Left colon (tissue), 2 donors: ENCODE measurements at regions not wholly inside any gene's neighbourhood (a gene's known extent, or its start where the extent isn't known, plus 50 kb on each side); places are given as distances from the start of the nearest gene placed in this dataset.

Experiments
- ATAC-seq: fragments of 200-7000 bp; cut with Tn5 transposase; one replicate; pipeline ENCODE4 v1.9.1; 2020; ENCODE audit warnings: mild to moderate bottlenecking, moderate library complexity
- DNase-seq, 2 donors: peaks; one replicate each; pipeline ENCODE4 v3.0.0-alpha.2; 2020
- intact Hi-C, 2 donors: fragments of 100-400 bp; cut with DNase I in 1 of 2; cut with micrococcal nuclease in 1 of 2; formaldehyde crosslinking; loops; one replicate each; pipeline versions ENCODE4 v1.11.2 to v1.14.0; 2022; cut with DNase I, micrococcal nuclease
- donor health status: DM: no; HTN: no; CAD: no.
- donor health status: DM: yes; HTN: yes; CAD: no.

DNA sequence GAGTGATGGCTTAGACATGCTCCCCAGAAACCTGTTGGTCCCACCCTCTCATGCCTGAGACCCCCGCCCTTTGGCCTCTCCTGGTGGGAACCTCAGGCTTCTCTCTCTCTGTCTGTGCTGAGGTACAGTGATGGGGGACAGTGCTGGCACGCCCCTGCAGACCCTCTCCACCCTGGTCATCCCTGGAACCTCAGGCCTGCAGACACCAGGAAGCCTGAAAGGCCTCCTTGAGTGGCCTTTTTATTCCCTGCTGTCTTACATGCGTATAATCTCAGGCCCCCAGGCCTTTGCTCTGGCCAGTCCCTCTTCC lies 78.5 kb upstream of the MAFB start:
- intact Hi-C loops, result no loop called here
- DNase-seq (no peak), ATAC-seq (no peak)

DNA sequence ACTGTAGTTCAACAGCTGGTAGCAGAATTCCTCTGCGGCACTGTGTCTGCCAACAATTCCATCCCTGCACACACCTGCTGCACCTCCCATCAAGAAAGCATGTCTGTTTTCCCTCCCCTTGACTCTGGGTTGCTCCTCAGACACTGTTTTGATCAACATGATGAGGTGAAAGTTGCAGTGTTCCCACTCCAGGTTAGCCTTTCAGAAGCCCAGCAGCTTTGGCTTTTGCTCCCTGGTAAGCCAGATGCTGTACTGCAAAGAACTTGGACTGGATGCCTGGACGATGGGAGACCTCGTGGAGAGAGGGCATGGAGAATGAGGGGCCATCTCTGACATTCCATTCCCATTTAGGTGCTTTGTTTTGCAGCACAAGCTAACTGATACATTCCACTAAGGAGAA lies 79.1 kb upstream of the MAFB start:
- intact Hi-C loops, result no loop called here
- no peak for DNase-seq
- no peak for ATAC-seq

DNA sequence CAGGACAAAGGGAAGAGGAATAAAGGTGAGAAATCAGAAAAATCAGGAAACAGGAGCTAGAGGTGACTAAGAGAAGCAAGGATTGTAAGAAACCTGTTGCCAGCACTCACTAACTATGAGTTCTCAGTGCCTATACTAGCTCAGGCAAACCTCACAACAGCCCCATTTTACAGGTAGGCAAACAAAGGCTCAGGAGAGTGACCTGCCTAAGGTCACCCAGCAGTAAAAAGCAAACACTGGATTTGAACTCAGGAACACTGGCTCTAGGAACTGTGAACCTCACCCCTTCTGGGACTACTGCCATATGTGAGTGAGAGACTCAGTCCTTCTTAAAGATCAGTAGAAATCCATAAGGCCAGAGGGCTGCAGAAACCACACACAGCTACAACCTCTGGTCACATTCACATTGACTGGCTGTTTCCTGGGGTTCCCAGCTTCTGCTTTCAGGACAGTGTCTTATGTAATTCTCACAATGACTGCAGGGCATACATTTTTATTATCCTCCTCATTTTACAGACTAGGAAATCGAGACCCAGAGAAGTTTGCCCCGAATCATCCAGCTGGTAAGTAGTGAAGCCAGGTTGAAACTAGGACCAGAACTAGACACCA lies 80.7 kb upstream of the MAFB start:
- no peak for DNase-seq
- no peak for ATAC-seq
- intact Hi-C loops, result no loop called here

DNA sequence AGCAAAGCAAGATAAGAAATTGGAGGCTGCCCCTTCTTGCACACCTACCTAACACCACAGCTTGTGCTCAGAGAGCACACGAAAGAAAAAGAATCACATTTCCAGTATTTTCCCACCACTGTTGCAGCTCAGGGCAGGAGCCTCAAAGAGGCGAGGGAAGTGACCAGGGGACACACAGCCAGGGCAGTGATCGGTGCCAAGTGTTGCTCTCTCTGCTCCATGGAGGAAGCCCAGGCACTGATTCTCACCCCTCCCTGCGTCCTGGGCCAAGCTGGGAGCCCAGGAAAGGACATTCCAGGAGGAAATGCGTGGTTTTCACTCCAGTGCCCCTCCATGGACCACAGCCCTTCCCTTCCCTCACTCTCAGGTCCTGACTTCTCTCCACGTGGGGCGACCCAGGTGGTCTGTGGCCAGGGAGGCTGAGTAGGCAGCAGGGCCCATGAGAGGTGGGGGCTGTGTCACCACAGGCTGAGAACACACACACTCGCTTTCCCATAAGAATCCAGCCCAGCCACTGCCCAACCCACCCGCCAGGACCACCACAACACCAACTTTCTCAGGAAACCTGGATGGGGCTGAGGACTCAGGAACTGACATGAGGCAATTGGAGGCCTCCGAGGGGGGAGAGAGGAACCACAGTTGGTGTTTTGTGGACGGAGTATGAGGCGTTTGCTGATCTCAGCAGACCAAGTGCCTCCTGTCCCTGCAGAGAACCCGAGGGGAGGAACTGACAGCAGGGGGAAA lies 81.7 kb upstream of the MAFB start:
- peak; percentile 10 to 44 for DNase-seq
- no peak for ATAC-seq
- intact Hi-C loops, result no loop called here

DNA sequence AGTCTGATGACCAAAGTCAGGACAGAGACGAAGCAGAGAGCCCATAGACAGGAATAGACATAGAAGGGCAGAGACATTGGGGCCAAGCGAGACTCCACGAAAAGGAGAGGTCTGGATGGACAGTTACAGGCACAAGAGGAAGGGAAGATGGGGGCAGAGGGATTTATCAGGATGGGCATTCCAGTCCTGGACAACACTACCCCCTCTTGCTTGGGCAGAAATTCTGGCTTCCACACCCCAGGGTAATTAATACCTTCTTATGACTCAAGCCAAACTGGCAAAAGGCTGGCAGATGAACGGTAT lies 82.2 kb upstream of the MAFB start:
- ATAC-seq (no peak), DNase-seq (no peak)
- intact Hi-C loops, result no loop called here

DNA sequence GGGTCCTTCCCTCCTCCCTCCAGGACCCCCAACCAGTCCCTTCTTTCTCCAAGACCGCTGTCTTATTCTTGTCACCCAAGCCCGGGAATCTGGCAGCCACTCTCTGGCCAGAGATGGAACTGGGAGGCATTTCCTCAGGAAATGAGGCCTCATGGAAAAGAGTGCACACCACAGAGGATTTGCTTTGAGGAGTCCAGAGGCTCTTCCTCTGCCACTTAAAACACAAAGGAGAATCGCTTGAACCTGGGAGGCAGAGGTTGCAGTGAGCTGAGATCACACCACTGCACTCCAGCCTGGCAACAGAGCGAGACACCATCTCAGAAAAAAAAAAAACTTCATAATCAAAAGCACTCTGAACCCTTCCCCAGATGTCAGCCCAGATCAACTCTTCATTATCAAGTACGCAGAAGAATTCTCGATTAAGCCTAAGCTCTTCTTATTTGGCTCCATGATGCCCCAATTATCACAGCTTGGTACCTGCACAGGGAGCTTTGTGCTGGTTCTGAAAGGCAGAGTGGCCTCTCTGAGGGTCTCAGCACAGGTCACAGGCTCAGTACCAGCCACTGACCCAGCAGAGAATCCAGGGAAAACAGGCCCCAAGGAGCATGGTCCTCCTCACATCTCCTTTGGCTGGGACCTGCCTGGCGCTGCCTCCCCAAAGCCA lies 82.9 kb upstream of the MAFB start:
- DNase-seq, result no peak
- ATAC-seq, result no peak
- intact Hi-C loops, result no loop called here

DNA sequence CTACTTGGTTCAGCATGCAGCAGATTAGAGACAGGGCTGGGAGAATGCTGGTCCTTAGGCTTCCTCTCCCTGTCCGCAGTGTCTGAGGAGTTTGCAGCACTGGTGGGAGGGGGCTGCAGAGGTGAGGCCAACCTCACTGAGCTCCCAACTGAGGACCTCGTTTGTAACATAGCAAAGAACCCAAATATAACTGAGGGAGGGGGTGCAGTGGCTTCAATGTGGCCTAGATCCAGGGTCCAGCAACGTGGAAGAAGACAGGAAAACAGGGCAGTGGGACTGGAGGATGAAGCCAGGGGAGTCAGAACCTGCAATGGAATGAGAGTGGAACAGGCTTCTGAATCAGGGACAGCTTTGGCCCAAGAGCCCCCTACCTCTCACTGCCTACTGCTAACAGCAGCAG lies 84.3 kb upstream of the MAFB start:
- intact Hi-C loops, result no loop called here
- DNase-seq, result no peak

DNA sequence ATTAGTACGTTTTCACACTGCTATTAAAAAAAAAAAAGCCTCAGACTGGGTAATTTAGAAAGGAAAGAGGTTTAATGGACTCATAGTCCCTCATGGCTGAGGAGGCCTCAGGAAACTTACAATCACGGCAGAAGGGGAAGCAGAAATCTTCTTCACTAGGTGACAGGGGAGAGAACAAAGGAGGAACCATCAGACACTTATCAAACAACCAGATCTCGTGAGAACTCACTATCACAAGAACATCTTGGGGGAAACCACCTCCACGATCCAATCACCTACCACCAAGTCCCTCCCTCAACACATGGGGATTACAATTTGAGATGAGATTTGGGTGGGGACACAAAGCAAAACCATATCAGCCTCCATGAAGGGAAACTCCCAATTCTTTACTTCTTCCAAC lies 85.2 kb upstream of the MAFB start:
- no peak for ATAC-seq
- intact Hi-C loops, result no loop called here

More for the DNA sequence above, 84.3 kb upstream of the MAFB start:
- no peak for ATAC-seq

DNA sequence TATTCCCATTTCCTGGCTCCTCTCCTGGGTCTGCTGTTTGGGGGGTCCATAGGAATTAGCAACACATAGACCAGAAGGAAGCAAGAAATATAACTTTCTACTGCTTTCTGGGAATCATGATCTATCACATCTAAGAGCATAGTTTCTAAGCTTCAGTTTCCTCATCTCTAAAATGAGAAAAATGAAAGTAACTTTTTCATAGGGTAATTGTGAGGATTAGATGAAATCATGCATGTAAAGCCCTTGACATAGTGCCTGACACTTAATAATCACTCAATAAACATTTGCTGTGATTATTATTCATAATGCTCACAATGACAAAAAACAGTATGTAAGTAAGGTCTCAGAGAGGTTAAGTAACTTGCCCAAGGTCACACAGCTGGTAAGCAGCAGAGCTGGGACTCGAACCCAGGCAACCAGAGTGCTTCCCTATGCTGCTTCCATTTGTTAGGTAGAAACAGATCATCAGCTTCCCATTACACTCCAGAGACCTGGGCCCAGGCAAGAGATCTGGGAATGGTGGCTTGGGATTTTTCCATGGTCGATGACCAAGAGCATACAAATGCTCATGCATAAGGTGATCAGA lies 86.6 kb upstream of the MAFB start:
- intact Hi-C loops, result no loop called here
- DNase-seq (no peak), ATAC-seq (no peak)

More for the DNA sequence above, 85.2 kb upstream of the MAFB start:
- no peak for DNase-seq

DNA sequence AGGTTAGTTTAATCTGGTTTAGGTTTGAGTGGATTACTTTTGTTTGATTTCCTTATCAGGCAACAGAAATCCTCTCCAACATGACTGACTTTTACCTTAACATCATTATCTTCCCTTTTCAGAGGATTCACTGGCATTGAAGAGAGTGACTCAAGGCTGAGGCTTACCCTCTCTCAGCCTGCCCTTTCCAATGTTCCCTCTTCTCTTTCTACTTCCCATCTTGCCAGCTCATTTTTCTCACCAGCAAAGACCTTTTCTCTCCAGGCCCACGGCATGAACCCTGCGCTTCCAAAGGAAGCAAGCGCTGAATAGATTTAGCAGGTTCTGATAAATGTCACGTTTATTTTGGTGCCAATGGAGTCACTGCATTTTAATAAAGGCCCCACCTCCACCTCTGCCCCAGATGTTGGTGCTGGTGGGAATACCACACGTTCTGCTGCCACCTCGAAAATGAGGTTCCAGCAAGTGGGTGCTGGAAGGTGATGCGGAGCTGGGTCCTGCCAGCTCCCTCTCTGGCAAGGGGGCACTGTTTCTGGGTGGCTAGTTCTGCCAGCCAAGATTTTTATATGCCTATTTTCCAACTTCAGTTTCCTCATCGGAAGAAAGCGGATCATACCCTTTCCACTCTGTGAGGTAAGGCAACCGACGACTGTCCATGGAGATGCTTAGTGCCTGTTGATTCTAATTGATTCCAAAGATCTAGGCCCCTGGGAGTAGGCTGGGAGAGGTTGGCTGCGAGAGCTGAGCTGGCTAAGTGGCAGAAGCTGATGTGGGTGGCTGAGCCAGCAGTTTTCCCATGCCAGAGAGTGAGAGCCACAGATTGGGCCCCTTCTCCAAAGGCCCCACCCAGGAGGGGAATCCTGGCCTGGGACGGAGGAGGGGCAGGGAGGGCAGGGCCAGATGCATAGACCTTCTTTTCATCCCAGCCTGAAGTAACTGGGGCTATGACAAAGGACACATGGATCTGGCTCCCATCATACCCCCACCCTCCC lies 87.7 kb upstream of the MAFB start:
- DNase-seq (no peak), ATAC-seq (no peak)
- intact Hi-C loops, result no loop called here

DNA sequence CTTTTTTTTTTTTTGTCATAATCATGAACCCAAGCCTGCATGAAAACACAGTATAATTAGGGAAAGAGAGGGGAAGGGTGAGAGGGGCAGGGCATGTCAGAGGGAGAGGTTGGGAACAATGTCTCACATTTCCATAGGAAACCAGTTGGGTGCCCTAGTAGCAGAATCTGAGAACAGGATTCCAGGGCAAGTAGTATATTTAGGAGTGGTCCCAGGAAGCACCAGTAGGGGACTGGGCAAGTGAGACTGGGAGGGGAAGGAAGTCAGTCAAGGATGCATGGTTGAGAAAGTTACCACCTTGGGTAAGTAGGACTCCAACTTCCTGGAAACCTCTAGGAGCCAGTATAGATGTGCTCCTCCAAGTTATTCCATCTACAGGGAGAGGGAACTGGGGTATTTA lies 88.6 kb upstream of the MAFB start:
- intact Hi-C loops, result no loop called here
- ATAC-seq (no peak), DNase-seq (no peak)

DNA sequence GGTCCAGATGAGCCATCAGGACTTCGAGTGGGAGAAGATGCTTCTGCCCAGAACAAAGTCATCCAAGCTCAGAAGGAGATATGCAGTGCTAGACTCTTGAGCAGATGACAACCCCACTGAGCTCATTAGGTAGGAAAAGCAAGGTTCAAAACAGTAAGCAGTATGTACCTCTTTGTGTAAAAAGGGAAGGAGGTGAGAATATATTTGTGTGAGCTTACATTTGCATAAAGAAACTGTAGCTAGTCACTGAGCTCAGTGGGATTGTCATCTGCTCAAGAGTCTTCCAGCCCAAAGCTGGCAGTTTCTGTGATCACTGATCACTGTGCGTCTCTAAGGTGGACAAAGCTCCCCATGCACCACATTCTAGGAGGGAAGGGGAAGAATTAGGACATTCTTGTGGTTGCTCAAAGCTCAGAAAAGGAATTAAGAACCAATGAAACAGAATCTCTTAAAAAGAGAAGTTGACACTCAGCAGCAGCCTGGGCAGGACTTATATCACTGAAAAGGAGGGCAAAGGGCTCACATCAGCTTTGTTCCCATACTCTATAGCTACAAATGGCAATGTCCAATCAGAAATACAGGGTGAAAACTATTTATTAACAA lies 90.0 kb upstream of the MAFB start:
- DNase-seq (no peak), ATAC-seq (no peak)
- intact Hi-C loops, result no loop called here

DNA sequence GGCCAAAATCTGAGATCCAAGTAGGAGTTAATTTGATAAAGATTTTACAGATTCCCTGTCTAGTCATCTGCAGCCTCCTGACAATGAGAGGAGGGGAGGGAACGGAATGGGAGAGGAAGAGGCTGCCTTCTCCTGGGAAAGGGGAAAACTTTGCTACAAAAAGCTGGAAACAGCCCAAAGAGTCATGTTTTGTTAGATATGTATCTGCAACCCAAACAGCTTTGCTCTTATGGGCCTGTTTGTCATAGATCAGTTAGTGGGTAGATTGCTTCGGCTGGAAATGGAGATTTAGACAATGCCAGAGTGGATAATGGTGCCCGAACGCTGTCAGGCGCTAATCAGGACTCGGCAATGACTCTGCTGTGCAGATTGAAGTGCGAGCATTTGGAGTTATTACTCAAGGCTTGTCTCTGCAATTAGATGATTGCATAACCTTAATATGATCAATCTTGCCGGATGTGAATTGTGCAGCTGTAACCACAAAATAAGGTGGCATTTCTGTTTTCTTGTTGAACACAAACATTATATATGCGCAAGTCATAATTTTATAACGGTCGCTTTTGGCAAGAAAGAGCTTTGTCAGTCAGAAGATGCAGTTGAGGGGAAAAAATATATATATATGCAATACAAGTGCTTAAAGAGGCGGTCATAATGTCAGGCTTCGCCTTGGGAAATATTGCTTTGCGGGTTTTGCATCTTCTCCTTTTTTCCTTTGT lies 92.4 kb upstream of the MAFB start:
- intact Hi-C loops, result no loop called here
- DNase-seq (no peak), ATAC-seq (no peak)

DNA sequence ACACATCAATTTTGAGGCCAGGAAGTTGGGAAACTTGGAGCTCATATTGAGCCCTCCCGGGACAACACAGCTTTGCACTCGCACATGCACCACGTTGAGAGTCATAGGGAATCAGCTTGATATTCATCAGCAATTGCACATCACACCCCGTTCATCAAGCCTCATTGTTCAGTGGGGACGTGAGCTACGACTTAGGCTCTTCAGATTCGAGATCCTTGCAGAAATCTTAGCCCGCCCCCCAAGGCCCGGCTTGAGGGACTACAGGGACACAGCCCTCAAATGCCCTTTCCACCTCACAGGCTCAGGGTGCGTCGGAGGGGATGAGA lies 93.0 kb upstream of the MAFB start:
- DNase-seq (no peak), ATAC-seq (no peak)
- intact Hi-C loops, result no loop called here

DNA sequence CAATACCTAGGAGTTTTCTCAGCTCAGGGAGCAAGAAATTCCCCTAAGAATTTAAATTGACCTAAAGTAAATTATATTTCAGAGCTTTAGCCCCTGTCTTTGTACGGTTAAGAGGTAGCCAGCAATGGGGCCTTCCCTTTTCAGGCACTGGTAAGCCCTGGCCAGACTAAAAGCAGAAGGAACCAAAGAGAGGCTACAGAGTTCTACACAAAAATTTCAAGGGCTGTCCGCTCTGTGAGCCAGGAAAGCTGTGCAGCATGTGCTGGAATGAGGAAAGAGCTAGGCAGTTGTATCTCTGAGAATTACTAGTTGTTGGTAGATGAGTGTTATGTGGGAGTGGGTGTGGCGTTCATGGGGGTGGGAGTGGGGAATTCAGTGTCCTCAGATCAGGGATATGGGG lies 96.3 kb upstream of the MAFB start:
- no peak for ATAC-seq
- intact Hi-C loops, result no loop called here
- no peak for DNase-seq

DNA sequence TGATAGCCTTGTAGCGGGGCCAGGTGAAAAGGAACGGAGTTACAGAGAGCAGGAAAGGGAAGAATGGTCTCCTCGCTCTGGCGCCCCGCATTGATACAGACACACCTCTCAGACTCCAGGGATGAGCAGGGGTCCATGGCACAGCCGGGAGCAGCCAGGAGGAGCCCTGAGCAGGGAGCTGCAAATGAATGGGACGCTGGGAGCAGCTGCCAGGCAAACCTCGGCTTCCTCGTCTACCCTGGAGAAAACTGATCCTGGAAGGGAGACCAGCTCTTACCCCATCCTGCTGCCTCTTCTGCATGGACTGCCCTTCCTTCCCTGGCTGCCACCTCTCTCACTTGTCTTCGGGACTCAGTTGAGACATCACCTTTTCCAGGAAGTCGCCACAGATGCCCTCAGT lies 97.3 kb upstream of the MAFB start:
- intact Hi-C loops, result no loop called here
- no peak for DNase-seq
- no peak for ATAC-seq

DNA sequence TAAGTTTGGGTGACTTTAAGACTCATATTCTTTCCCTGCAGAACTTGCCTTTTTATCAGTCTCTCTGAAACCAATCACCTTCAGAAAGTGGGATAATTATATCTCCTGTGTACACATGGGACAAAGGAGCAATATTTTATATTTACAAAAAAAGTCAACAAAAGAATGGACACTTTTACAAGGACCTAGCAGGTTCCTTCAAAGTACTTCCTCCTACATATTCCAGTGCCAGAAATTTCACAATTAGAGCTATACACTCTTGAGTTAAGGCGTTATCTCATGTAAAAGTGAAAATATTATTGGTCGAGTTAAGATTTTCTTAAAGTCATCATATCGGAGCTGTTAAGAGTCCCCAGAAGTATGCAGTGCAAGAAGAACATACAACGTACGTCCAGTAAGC lies 98.9 kb upstream of the MAFB start:
- ATAC-seq (peak; percentile 96), DNase-seq (no peak)

DNA sequence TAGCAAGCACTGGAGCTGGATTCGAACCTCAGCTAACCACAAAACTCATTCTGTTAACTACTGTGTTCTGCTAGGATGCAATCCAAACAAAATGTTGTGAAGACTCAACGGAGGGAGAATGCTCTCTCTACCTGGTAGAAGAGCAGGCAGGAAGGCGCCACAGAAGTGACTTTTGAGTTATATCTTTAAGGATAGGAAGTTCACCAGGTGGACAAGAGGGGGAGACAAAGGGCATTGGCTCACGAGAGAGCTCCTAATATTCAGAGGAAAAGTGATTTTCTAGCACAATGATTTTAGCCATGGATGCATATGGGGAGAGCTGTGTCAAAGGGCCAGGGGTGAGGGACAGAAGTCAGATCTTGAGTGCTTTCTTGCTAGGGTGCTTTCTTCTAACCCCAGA lies 108.4 kb upstream of the MAFB start:
- ATAC-seq (no peak), DNase-seq (no peak)
- intact Hi-C loops, result no loop called here

More for the DNA sequence above, 98.9 kb upstream of the MAFB start:
- intact Hi-C loops, result no loop called here

DNA sequence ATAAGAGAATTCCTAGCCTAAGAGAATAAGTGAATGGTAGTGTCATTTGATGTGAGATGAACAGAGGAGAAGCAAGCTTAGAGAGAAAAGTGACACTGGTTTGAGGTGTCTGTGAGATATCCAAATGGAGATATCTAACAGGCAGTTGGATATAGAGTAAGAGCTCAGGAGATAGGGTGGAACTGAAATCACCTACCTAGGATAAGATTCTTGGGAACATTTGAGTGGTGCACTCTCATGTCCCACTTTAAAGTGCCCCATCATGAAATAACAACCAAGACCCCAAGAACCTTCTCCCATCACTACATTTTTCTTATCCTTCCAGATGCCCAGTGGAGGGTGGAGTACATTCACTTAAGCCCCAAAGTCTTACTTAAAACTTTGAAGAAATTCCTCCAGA lies 109.0 kb upstream of the MAFB start:
- no peak for ATAC-seq
- intact Hi-C loops, result no loop called here
- DNase-seq, result no peak
